IMR-90 (cell line): ENCODE measurements at regions not wholly inside any gene's neighbourhood (a gene's known extent, or its start where the extent isn't known, plus 50 kb on each side); places are given as distances from the start of the nearest gene placed in this dataset.

ENCODE experiments used
- ATAC-seq: fragments of 200-7000 bp; cut with Tn5 transposase; 2 replicates; pipeline ENCODE4 v1.9.1; 2020; ENCODE audit warnings: low read depth, mild to moderate bottlenecking, moderate library complexity
- BruUV-seq: library from RNA; stranded (reverse); fragments of 400-500 nt; replicated peaks from 2 replicates; lab custom pipeline; 2021; lab: Mats Ljungman, UMichigan
- CTCF ChIA-PET: fragments of 300-600 bp; formaldehyde crosslinking; extraction: SDS; loops from one replicate; lab custom pipeline; 2021; ENCODE audit warnings: antibody characterized with exemption; lab: Yijun Ruan, JAX
- POLR2A ChIA-PET: fragments of 300-600 bp; sonication (Branson Sonifier 250); formaldehyde crosslinking; loops from one replicate; lab custom pipeline; 2022; ENCODE audit warnings: antibody characterized with exemption; ENCODE audit not compliant: unreplicated experiment; lab: Charles Lee
- DNase-seq: peaks from one replicate; pipeline ENCODE4 v3.0.0; 2013
- H2AFZ ChIP-seq: replicated peaks from 2 replicates; pipeline ENCODE3; 2013; ENCODE audit warnings: low read length, mild to moderate bottlenecking; ENCODE audit not compliant: poor library complexity
- H2AK5ac ChIP-seq: 2 replicates; pipeline ENCODE4 v1.6.1; 2013; ENCODE audit warnings: low read depth, low read length, inconsistent platforms
- H2AK9ac ChIP-seq: replicated peaks from 2 replicates; pipeline ENCODE3; 2013; ENCODE audit warnings: mild to moderate bottlenecking, low read depth, low read length, moderate library complexity; ENCODE audit not compliant: poor library complexity
- H2BK120ac ChIP-seq: 2 replicates; pipeline ENCODE4 v1.6.1; 2013; ENCODE audit warnings: low read depth, low read length, inconsistent platforms
- H2BK15ac ChIP-seq: 3 replicates; pipeline ENCODE4 v1.6.1; 2013; ENCODE audit warnings: low read depth, low read length, inconsistent platforms
- H2BK20ac ChIP-seq: 2 replicates; pipeline ENCODE4 v1.6.1; 2013; ENCODE audit warnings: low read depth, mild to moderate bottlenecking, inconsistent platforms, low read length, moderate library complexity
- H2BK5ac ChIP-seq: 2 replicates; pipeline ENCODE4 v1.6.1; 2013; ENCODE audit warnings: mild to moderate bottlenecking, low read depth, low read length, inconsistent platforms; ENCODE audit not compliant: poor library complexity, severe bottlenecking
- H3K14ac ChIP-seq: replicated peaks from 2 replicates; pipeline ENCODE4 v1.6.1; 2013; ENCODE audit warnings: low read depth, low read length, inconsistent platforms
- H3K18ac ChIP-seq: 2 replicates; pipeline ENCODE4 v1.6.1; 2013; ENCODE audit warnings: low read depth, low read length, control low read depth
- H3K23ac ChIP-seq: 2 replicates; pipeline ENCODE4 v1.6.1; 2013; ENCODE audit warnings: low read depth, low read length, inconsistent platforms
- H3K27ac ChIP-seq: 2 replicates; pipeline ENCODE4 v1.5.1; 2013; ENCODE audit warnings: mild to moderate bottlenecking, control low read depth, low read length; ENCODE audit not compliant: insufficient read depth
- H3K27me3 ChIP-seq: 2 replicates; pipeline ENCODE4 v1.6.1; 2013; ENCODE audit warnings: low read length; ENCODE audit not compliant: control insufficient read depth, insufficient read depth
- H3K36me3 ChIP-seq: 2 replicates; pipeline ENCODE4 v1.6.1; 2013; ENCODE audit warnings: low read length, mixed read lengths; ENCODE audit not compliant: control insufficient read depth, insufficient read depth
- H3K4ac ChIP-seq: 2 replicates; pipeline ENCODE4 v1.6.1; 2013; ENCODE audit warnings: low read depth, low read length, inconsistent platforms
- H3K4me1 ChIP-seq: 2 replicates; pipeline ENCODE4 v1.6.1; 2013; ENCODE audit warnings: low read length, mixed read lengths; ENCODE audit not compliant: control insufficient read depth, insufficient read depth
- H3K4me2 ChIP-seq: 2 replicates; pipeline ENCODE4 v1.6.1; 2013; ENCODE audit warnings: low read depth, mild to moderate bottlenecking, control low read depth, low read length, moderate library complexity
- H3K4me3 ChIP-seq: 2 replicates; pipeline ENCODE4 v1.5.1; 2013; ENCODE audit warnings: low read depth, mild to moderate bottlenecking, control low read depth, low read length, moderate library complexity; ENCODE audit not compliant: insufficient read depth
- H3K56ac ChIP-seq: 2 replicates; pipeline ENCODE4 v1.6.1; 2013; ENCODE audit warnings: low read length, inconsistent platforms; ENCODE audit not compliant: insufficient read depth; ENCODE audit errors: extremely low read depth
- H3K79me1 ChIP-seq, 2 experiments: 2 replicates each; pipeline ENCODE4 v1.6.1; 2013; ENCODE audit warnings: low read length in 2 of 2, inconsistent platforms in 1 of 2, low read depth in 1 of 2
- H3K9ac ChIP-seq: 2 replicates; pipeline ENCODE4 v1.6.1; 2013; ENCODE audit warnings: low read depth, low read length, control low read depth
- H3K9me1 ChIP-seq: 2 replicates; pipeline ENCODE4 v1.6.1; 2013; ENCODE audit warnings: low read length, inconsistent platforms; ENCODE audit not compliant: insufficient read depth
- H3K9me3 ChIP-seq: 2 replicates; pipeline ENCODE4 v1.6.1; 2013; ENCODE audit warnings: low read length; ENCODE audit not compliant: control insufficient read depth, insufficient read depth
- H4K20me1 ChIP-seq: 2 replicates; pipeline ENCODE4 v1.6.1; 2013; ENCODE audit warnings: low read length, inconsistent platforms; ENCODE audit not compliant: insufficient read depth
- H4K5ac ChIP-seq: 2 replicates; pipeline ENCODE4 v1.6.1; 2013; ENCODE audit warnings: mild to moderate bottlenecking, low read depth, low read length, control low read depth
- H4K8ac ChIP-seq, 2 experiments: 2 replicates each; pipeline ENCODE4 v1.6.1; 2013; ENCODE audit warnings: low read depth in 2 of 2, low read length in 2 of 2, control low read depth in 1 of 2, inconsistent platforms in 1 of 2
- H4K91ac ChIP-seq: 2 replicates; pipeline ENCODE4 v1.6.1; 2013; ENCODE audit warnings: low read depth, low read length, inconsistent platforms; ENCODE audit not compliant: insufficient read depth
- CHD1 ChIP-seq: IDR thresholded peaks from 2 replicates; pipeline ENCODE4 v1.6.1; 2012; ENCODE audit warnings: low read depth, low read length, improper control_type of control experiment
- FOS ChIP-seq: fragments of 150-350 bp; IDR thresholded peaks from 2 replicates; pipeline ENCODE4 v1.6.1; 2016; ENCODE audit warnings: low read depth, low read length
- MAFK ChIP-seq: IDR thresholded peaks from 2 replicates; pipeline ENCODE4 v1.6.1; 2012; ENCODE audit warnings: low read depth, low read length, improper control_type of control experiment
- MAZ ChIP-seq: IDR thresholded peaks from 2 replicates; pipeline ENCODE4 v1.6.1; 2012; ENCODE audit warnings: low read depth, mild to moderate bottlenecking, low read length, improper control_type of control experiment, moderate library complexity, borderline replicate concordance
- NFE2L2 ChIP-seq: fragments of 150-350 bp; IDR thresholded peaks from 2 replicates; pipeline ENCODE4 v1.6.1; 2016; ENCODE audit warnings: low read depth, mild to moderate bottlenecking, low read length
- POLR2A ChIP-seq: IDR thresholded peaks from 2 replicates; pipeline ENCODE4 v1.6.1; 2012; ENCODE audit warnings: mild to moderate bottlenecking, low read depth, low read length
- RCOR1 ChIP-seq: IDR thresholded peaks from 2 replicates; pipeline ENCODE4 v1.6.1; 2012; ENCODE audit warnings: mild to moderate bottlenecking, low read length, improper control_type of control experiment; ENCODE audit not compliant: insufficient replicate concordance
- RFX5 ChIP-seq: IDR thresholded peaks from 2 replicates; pipeline ENCODE4 v1.8.0; 2012; ENCODE audit warnings: low read depth, mild to moderate bottlenecking, low read length, moderate library complexity
- SMC3 ChIP-seq: fragments of 150-350 bp; IDR thresholded peaks from 2 replicates; pipeline ENCODE4 v1.6.1; 2016; ENCODE audit warnings: low read depth, mild to moderate bottlenecking, antibody characterized with exemption, low read length, moderate library complexity
- WGBS, 2 experiments: methylation state at CpG; one replicate each; pipeline versions ENCODE4 v1.1.5 to v1.1.7; 2013; ENCODE audit warnings: missing lambda C conversion rate in 2 of 2; ENCODE audit not compliant: insufficient read length in 1 of 2; ENCODE audit errors: extremely low coverage in 2 of 2; 5-methylcytosine and 5-hydroxymethylcytosine counted together
- dilution Hi-C: fragments of 300-500 bp; cut with HindIII; formaldehyde crosslinking; loops from one replicate; pipeline ENCODE4 v1.14.3; 2018; ENCODE audit warnings: low sequenced_read_pairs; ENCODE audit not compliant: unreplicated experiment
- in situ Hi-C: fragments of 300-500 bp; cut with MboI; formaldehyde crosslinking; loops from 3 replicates; pipeline ENCODE4 v1.14.3; 2019; ENCODE audit warnings: low sequenced_read_pairs, inconsistent platforms, mixed read lengths
- intact Hi-C: fragments of 100-400 bp; cut with micrococcal nuclease; formaldehyde crosslinking; loops from 2 replicates; pipeline ENCODE4 v1.10.0; 2022
- TF ChIP-seq, protein P1 (sequence below): conservative IDR thresholded peaks from 2 replicates; pipeline ENCODE4 v1.5.1; 2012; ENCODE audit warnings: mild to moderate bottlenecking, low read depth, low read length, improper control_type of control experiment

DNA sequence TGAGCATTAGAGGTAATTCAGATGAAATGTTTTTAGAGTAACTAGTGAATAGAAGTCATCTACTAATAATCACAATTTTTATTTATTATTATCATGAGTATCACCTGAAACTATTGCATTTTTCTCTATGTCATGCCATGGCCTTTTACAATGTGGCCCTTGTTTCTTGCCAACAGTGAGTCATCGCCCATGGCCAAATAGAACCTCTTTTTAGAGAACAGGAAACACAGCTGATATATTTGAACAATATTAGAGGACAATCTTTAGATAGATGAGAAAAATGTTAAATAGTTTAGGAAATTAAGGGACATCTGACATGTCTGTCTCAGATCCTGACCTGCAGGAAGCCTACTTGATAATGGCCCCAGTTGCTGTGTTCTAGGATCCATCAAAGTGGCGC, 1584.4 kb upstream of the GOT2 start:
- Histone ChIP-seq H2BK120ac (no peak overlapping the region), H4K8ac (no peak overlapping the region), H3K4ac (no peak overlapping the region), H3K9me1 (no peaks in the 10 kb centered on the region), H3K9me3 (peaks cover 3% of the 10 kb centered on the region; the same call in 1 of the 2 replicates), H3K56ac (no peak overlapping the region), H3K4me3 (no peak overlapping the region), H4K20me1 (no peaks in the 10 kb centered on the region), H4K5ac (no peak overlapping the region), H3K18ac (no peak overlapping the region), H3K27me3 (no peaks in the 10 kb centered on the region), H3K9ac (no peak overlapping the region), H2BK20ac (no peak overlapping the region), H2AFZ (no peak overlapping the region), H4K91ac (no peak overlapping the region), H3K36me3 (no peaks in the 10 kb centered on the region), H3K23ac (no peak overlapping the region), H2BK15ac (no peak overlapping the region), H2AK5ac (no peak overlapping the region), H3K4me2 (no peak overlapping the region), H3K14ac (no peak overlapping the region), H3K27ac (no peak overlapping the region), H3K79me1 (no peaks in the 10 kb centered on the region), H2AK9ac (no peak overlapping the region), H3K4me1 (no peaks in the 10 kb centered on the region), H2BK5ac (no peak overlapping the region)
- TF ChIP-seq POLR2A (no peak), SMC3 (no peak), MAZ (no peak), MAFK (no peak), RFX5 (no peak), RCOR1 (no peak), NFE2L2 (no peak), CHD1 (no peak), FOS (no peak)
- TF ChIP-seq, protein P1, sequence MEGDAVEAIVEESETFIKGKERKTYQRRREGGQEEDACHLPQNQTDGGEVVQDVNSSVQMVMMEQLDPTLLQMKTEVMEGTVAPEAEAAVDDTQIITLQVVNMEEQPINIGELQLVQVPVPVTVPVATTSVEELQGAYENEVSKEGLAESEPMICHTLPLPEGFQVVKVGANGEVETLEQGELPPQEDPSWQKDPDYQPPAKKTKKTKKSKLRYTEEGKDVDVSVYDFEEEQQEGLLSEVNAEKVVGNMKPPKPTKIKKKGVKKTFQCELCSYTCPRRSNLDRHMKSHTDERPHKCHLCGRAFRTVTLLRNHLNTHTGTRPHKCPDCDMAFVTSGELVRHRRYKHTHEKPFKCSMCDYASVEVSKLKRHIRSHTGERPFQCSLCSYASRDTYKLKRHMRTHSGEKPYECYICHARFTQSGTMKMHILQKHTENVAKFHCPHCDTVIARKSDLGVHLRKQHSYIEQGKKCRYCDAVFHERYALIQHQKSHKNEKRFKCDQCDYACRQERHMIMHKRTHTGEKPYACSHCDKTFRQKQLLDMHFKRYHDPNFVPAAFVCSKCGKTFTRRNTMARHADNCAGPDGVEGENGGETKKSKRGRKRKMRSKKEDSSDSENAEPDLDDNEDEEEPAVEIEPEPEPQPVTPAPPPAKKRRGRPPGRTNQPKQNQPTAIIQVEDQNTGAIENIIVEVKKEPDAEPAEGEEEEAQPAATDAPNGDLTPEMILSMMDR = no peak
- ChIA-PET POLR2A (no interaction called here), CTCF (no interaction called here)
- in situ Hi-C loops = no loop called here
- intact Hi-C loops = no loop called here
- ATAC-seq (no peak), DNase-seq (no peak)
- WGBS, 2 experiments = 90% methylated on average over 1 of the region's 2 CpGs; no CpG with 5 or more reads in 1 of the 2 experiments
- dilution Hi-C loops = no loop called here
- BruUV-seq = no TSS peak
